Endothelial cell of umbilical vein (primary cell): ENCODE measurements at regions not wholly inside any gene's neighbourhood (a gene's known extent, or its start where the extent isn't known, plus 50 kb on each side); places are given as distances from the start of the nearest gene placed in this dataset.

Experiments
- BruUV-seq: library from RNA; stranded (reverse); fragments of 400-500 nt; replicated peaks from 2 replicates; lab custom pipeline; 2021; lab: Mats Ljungman, UMichigan
- CTCF ChIA-PET: fragments of 300-600, 350-600 bp; sonication (Branson Sonifier 250); formaldehyde crosslinking; loops from one replicate; lab custom pipeline; 2021; ENCODE audit warnings: antibody characterized with exemption, inconsistent platforms; lab: Charles Lee
- POLR2A ChIA-PET: fragments of 300-600, 350-600 bp; sonication (Branson Sonifier 250); formaldehyde crosslinking; loops from one replicate; lab custom pipeline; 2021; ENCODE audit warnings: antibody characterized with exemption, inconsistent platforms; lab: Charles Lee
- DNase-seq: peaks from one replicate; pipeline ENCODE4 v3.0.0-alpha.2; 2011; ENCODE audit warnings: low read depth, low spot score
- FAIRE-seq: peaks from 2 replicates; lab custom pipeline; 2011; peaks lifted over from hg19 to GRCh38; lab: Jason Lieb, UNC
- H2AFZ ChIP-seq: 2 replicates; pipeline ENCODE4 v1.6.0; 2012; ENCODE audit warnings: low read depth, low read length, control low read depth, inconsistent platforms
- H3K27ac ChIP-seq: 2 replicates; pipeline ENCODE4 v1.5.1; 2011; ENCODE audit warnings: low read depth, mild to moderate bottlenecking, control low read depth, low read length, moderate library complexity; ENCODE audit not compliant: insufficient read depth
- H3K27me3 ChIP-seq, 2 experiments: 2 replicates each; pipeline versions ENCODE4 v1.6.0 to v1.6.1; 2011; ENCODE audit warnings: low read length in 2 of 2, mixed read lengths in 1 of 2; ENCODE audit not compliant: control insufficient read depth in 2 of 2, insufficient read depth in 2 of 2
- H3K36me3 ChIP-seq, 2 experiments: 2 replicates in 1 of 2; 3 replicates in 1 of 2; pipeline ENCODE4 v1.5.1; 2011; ENCODE audit warnings: low read length in 2 of 2, mild to moderate bottlenecking in 1 of 2, moderate library complexity in 1 of 2; ENCODE audit not compliant: control insufficient read depth in 2 of 2, insufficient read depth in 2 of 2; ENCODE audit errors: extremely low read depth in 1 of 2
- H3K4me1 ChIP-seq: 3 replicates; pipeline ENCODE4 v1.5.1; 2011; ENCODE audit warnings: mild to moderate bottlenecking, low read length; ENCODE audit not compliant: control insufficient read depth, insufficient read depth; ENCODE audit errors: extremely low read depth
- H3K4me2 ChIP-seq: 2 replicates; pipeline ENCODE4 v1.6.1; 2011; ENCODE audit warnings: low read length, control low read depth, mixed read lengths; ENCODE audit not compliant: insufficient read depth
- H3K4me3 ChIP-seq, 3 experiments: fragments of 200-600 bp in 1 of 3; sonication (generic), shearing (Covaris generic) in 1 of 3; replicated peaks in 1 of 3; 2 replicates each; pipeline ENCODE4 v1.5.1; 2011 to 2016; ENCODE audit warnings: control low read depth in 3 of 3, low read length in 3 of 3, mild to moderate bottlenecking in 2 of 3, inconsistent platforms in 1 of 3, low read depth in 1 of 3, moderate library complexity in 1 of 3; ENCODE audit not compliant: insufficient read depth in 1 of 3
- H3K79me2 ChIP-seq: 2 replicates; pipeline ENCODE4 v1.6.0; 2012; ENCODE audit warnings: low read length, inconsistent platforms; ENCODE audit not compliant: control insufficient read depth, insufficient read depth
- H3K9ac ChIP-seq: replicated peaks from 2 replicates; pipeline ENCODE3; 2011; ENCODE audit warnings: low read length, control low read depth; ENCODE audit not compliant: insufficient read depth; ENCODE audit errors: extremely low read depth
- H3K9me1 ChIP-seq: replicated peaks from 3 replicates; pipeline ENCODE4 v1.6.0; 2011; ENCODE audit warnings: mild to moderate bottlenecking, low read length; ENCODE audit not compliant: control insufficient read depth, insufficient read depth; ENCODE audit errors: extremely low read depth
- H3K9me3 ChIP-seq: replicated peaks from 2 replicates; pipeline ENCODE4 v1.5.1; 2012; ENCODE audit warnings: low read length, inconsistent platforms; ENCODE audit not compliant: control insufficient read depth, insufficient read depth
- H4K20me1 ChIP-seq: replicated peaks from 2 replicates; pipeline ENCODE3; 2011; ENCODE audit warnings: mild to moderate bottlenecking, low read length; ENCODE audit not compliant: control insufficient read depth, insufficient read depth; ENCODE audit errors: extremely low read depth
- EZH2 ChIP-seq: IDR thresholded peaks from 2 replicates; pipeline ENCODE4 v1.6.1; 2012; ENCODE audit warnings: borderline replicate concordance, low read depth, mild to moderate bottlenecking, moderate library complexity, low read length, inconsistent platforms; ENCODE audit not compliant: severe bottlenecking
- FOS ChIP-seq: IDR thresholded peaks from 2 replicates; pipeline ENCODE4 v1.6.1; 2011; ENCODE audit warnings: mild to moderate bottlenecking, low read length, moderate library complexity, borderline replicate concordance; ENCODE audit not compliant: insufficient read depth
- GATA2 ChIP-seq: IDR thresholded peaks from 2 replicates; pipeline ENCODE4 v1.7.0; 2011; ENCODE audit warnings: low read depth, mild to moderate bottlenecking, moderate library complexity, mixed read lengths, low read length; ENCODE audit not compliant: insufficient read length, insufficient read depth
- JUN ChIP-seq: IDR thresholded peaks from 2 replicates; pipeline ENCODE4 v1.6.1; 2011; ENCODE audit warnings: borderline replicate concordance, low read depth; ENCODE audit not compliant: insufficient read length, insufficient read depth
- MAX ChIP-seq: IDR thresholded peaks from 2 replicates; pipeline ENCODE4 v1.6.1; 2011; ENCODE audit not compliant: insufficient read depth, insufficient read length
- MYC ChIP-seq: IDR thresholded peaks from one replicate; pipeline ENCODE4 v1.6.1; 2011; ENCODE audit warnings: mild to moderate bottlenecking, low read depth, low read length
- POLR2A ChIP-seq: IDR thresholded peaks from 2 replicates; pipeline ENCODE4 v1.6.1; 2012; ENCODE audit warnings: low read depth, mild to moderate bottlenecking, control low read depth, low read length
- POLR2AphosphoS5 ChIP-seq: IDR thresholded peaks from 2 replicates; pipeline ENCODE4 v1.6.1; 2012; ENCODE audit warnings: low read depth, mild to moderate bottlenecking, control low read depth, low read length, moderate library complexity; ENCODE audit not compliant: insufficient read depth
- dilution Hi-C: fragments of 300-500 bp; cut with MboI; formaldehyde crosslinking; loops from one replicate; pipeline ENCODE4 v1.15.0; 2019; ENCODE audit warnings: low sequenced_read_pairs; ENCODE audit not compliant: extremely low pct_ligation_motif_present
- intact Hi-C: fragments of 100-400 bp; cut with micrococcal nuclease; formaldehyde crosslinking; loops from one replicate; pipeline ENCODE4 v1.10.0; 2022
- TF ChIP-seq, protein P1 (sequence below), 2 donors: IDR thresholded peaks; 1 replicate in 1 of 2; 2 replicates in 1 of 2; pipeline ENCODE4 v1.5.1; 2011; ENCODE audit warnings: low read length in 2 of 2, mild to moderate bottlenecking in 2 of 2, moderate library complexity in 2 of 2, control low read depth in 1 of 2, inconsistent platforms in 1 of 2, low read depth in 1 of 2; ENCODE audit not compliant: insufficient read depth in 1 of 2; ENCODE audit errors: extremely low read depth in 1 of 2

DNA sequence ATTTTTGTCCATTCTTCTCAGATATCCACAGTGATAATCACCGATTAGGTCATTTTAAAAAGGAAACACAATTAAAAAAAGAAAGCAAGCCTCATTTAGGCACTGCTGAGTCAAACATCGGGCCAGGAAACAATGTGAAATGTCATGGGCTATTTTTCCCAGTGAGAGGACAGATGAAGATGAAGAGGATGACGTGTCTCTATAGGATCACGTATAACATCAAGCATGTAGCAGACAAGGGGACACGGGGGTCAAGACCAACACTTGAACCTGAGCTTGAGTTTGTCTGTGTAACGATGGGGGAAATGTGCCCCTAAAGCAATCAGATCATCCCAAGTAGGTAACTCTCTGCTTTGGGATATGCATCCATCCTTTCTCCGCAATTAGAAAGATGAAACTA lies 553.2 kb downstream of the CD83 start:
- TF ChIP-seq MAX (no peak), EZH2 (no peak), POLR2A (no peak), JUN (no peak), GATA2 (no peak), MYC (no peak), POLR2AphosphoS5 (no peak), FOS (no peak)
- TF ChIP-seq, protein P1, sequence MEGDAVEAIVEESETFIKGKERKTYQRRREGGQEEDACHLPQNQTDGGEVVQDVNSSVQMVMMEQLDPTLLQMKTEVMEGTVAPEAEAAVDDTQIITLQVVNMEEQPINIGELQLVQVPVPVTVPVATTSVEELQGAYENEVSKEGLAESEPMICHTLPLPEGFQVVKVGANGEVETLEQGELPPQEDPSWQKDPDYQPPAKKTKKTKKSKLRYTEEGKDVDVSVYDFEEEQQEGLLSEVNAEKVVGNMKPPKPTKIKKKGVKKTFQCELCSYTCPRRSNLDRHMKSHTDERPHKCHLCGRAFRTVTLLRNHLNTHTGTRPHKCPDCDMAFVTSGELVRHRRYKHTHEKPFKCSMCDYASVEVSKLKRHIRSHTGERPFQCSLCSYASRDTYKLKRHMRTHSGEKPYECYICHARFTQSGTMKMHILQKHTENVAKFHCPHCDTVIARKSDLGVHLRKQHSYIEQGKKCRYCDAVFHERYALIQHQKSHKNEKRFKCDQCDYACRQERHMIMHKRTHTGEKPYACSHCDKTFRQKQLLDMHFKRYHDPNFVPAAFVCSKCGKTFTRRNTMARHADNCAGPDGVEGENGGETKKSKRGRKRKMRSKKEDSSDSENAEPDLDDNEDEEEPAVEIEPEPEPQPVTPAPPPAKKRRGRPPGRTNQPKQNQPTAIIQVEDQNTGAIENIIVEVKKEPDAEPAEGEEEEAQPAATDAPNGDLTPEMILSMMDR (IDR thresholded peaks at IDR 0.05; ENCODE audit: extremely low read depth in 1 of 2, insufficient read depth in 1 of 2, low read depth in 1 of 2, low read length in 2 of 2), result no peak

More for the DNA sequence above, 553.2 kb downstream of the CD83 start:
- H3K9me1 ChIP-seq, result no peaks in the 10 kb centered on the region
- H3K9ac ChIP-seq, result no peak overlapping the region
- H2AFZ ChIP-seq, result no peak overlapping the region
- DNase-seq (no peak), FAIRE-seq (no peak)
- H3K27me3 ChIP-seq, result no peaks in the 10 kb centered on the region
- H3K36me3 ChIP-seq, result no peaks in the 10 kb centered on the region
- no peak overlapping the region for H3K4me3 ChIP-seq
- H3K4me2 ChIP-seq, result no peak overlapping the region
- no peaks in the 10 kb centered on the region for H4K20me1 ChIP-seq
- no TSS peak for BruUV-seq
- dilution Hi-C loops (no loop called here), intact Hi-C loops (no loop called here)
- ChIA-PET CTCF (no interaction called here), POLR2A (no interaction called here)
- no peaks in the 10 kb centered on the region for H3K4me1 ChIP-seq
- no peak overlapping the region for H3K27ac ChIP-seq
- no peaks in the 10 kb centered on the region for H3K79me2 ChIP-seq
- no peaks in the 10 kb centered on the region for H3K9me3 ChIP-seq
